ENCODE measurements at regions not wholly inside any gene's neighbourhood (a gene's known extent, or its start where the extent isn't known, plus 50 kb on each side); places are given as distances from the start of the nearest gene placed in this dataset.

DNA sequence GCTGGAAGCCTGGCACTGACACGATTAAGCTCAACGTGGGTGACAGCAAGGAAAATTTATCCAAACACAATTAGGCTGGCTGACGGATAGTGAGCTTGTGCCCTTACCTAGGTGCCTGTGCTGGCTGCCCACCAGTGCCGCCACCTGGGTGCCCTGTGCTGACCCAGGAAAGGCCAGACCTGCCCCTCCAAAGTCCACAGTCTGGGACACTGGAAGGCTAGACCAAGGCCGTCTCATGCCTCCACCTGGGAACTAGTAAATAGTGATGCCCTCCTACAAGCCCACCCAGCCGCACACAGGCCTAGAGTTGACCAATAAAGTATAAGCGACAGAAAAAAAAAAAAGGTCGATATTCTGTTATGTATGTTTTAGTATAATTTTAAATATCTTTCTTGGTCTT lies 142.6 kb upstream of the MCHR2 start:
- DNase-seq (ENCODE audit: low read depth), result no peak

- no peak for DNase-seq (ENCODE audit: low read depth)
Observed at GRCh38 chr6:100135977-100136376, 142.0 kb upstream of the MCHR2 start.

DNA sequence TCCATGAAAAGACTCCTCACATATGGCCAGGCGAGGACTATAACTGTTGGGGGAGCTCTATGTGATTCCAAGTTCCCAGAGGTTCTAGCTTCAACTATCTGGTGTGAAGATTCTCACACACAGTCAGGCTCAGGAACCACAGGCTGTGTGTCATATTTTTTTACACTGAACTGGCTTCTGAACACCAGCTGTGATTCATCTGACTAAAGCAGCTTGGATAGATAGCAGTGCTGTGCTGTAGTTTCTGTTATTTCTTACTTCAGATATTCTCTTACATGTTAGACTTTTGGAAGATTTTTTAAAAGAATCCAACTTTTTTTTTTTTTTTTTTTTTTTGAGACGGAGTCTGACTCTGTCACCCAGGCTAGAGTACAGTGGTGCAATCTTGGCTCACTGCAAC lies 140.7 kb upstream of the MCHR2 start:
- no peak for DNase-seq (ENCODE audit: low read depth)

- DNase-seq (ENCODE audit: low read depth), result no peak
Observed at GRCh38 chr6:100134297-100134696, 140.3 kb upstream of the MCHR2 start.

DNA sequence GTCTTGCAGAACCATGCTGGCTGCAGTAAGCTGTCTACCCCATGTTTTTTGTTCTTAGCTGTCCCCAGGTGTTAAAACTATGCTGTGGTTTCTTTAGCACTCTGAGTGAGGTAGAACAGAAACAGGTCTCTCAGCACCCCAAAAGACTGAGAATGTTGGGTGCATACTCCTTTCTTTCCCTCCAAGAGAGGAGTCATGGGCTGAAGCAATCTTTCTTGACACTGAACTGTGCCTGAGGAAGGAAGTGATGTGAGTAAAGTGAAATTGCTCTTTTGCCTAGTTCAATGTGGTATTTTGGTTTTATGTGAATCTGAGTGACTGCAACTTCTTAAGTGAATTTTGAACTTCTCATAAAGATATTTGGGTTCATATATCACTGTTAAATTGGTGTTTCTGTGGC lies 138.0 kb upstream of the MCHR2 start:
- DNase-seq (ENCODE audit: low read depth), result no peak

DNA sequence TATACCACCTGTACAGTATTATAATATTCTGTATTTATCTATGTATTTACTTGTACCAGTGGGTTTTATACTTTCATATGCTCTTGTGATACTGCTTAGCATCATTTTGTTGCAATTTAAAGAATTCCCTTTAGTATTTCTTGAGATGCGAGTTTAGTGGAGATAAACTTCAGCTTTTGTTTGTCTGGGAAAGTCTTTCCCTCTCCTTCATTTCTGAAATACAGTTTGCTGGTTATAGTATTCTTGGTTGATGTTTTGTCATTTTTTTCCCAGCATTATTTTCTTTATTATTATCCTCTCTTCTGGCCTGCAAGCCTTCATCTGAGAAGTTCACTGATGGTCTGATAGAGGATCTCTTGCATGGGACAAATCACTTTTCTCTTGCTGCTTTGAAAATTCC lies 136.6 kb upstream of the MCHR2 start:
- DNase-seq (ENCODE audit: low read depth), result no peak

- no peak for DNase-seq (ENCODE audit: low read depth)
Observed at GRCh38 chr6:100126790-100127484, 132.9 kb upstream of the MCHR2 start.

DNA sequence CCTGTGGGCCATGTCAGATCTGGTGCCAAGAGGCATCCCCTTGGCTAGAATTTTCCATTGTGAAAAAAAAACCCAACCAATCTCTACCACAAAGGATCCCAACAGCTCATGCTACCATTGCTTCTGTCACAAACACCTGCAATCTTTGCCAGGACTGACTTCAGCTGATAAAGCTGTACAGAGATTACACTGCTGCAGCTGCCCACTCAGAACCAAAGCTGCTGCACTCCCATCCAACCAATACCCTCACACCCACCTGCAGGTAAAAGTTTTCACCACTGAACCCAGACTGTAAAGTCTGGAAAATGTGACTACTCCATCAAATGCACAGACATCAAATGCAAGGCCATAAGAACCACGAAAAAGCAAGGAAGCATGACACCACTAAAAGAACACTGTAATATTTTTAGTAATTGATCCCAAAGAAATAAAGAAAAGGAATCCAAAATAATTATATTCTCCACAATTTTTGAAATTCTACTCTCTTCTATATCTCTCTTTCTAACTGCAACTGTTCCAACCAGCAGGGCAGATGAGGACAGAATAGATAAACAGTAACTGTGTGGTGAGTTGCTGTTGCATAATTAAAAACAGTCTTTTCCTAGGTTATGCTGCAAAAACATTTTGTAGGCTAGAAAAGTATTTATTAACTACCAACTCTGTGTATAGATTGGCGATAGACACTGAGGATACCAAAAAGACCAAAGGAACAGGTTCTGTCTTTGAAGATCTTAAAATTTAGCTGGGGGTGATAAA lies 128.0 kb upstream of the MCHR2 start:
- peak; percentile 42 for DNase-seq (ENCODE audit: low read depth)

GRCh38 chr6:100119261-100119660 lies 125.2 kb upstream of the MCHR2 start:
- DNase-seq (ENCODE audit: low read depth), result no peak

DNA sequence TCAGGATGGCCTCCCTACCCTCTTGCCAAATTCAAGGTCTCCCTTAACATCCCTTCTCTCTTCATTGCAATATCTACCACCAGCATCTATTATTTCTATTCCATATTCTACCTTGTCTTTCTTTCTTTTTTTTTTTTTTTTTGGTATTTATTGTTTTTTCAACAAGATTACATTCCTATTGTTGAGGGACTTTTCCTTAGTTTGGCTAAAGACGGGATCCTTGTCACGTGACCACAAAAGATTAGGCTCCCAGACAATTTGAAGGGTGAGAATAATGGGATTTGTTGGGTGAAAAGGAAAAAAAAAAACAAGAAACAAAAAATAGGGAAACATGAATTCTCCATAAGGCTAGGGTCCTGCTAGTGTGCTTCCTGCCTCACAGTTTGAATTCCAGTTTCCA lies 124.3 kb upstream of the MCHR2 start:
- DNase-seq (ENCODE audit: low read depth), result no peak

GRCh38 chr6:100117680-100118079 lies 123.7 kb upstream of the MCHR2 start:
- DNase-seq (ENCODE audit: low read depth), result no peak

GRCh38 chr6:100116411-100117194 lies 122.6 kb upstream of the MCHR2 start:
- peak; percentile 68 for DNase-seq (ENCODE audit: low read depth)

DNA sequence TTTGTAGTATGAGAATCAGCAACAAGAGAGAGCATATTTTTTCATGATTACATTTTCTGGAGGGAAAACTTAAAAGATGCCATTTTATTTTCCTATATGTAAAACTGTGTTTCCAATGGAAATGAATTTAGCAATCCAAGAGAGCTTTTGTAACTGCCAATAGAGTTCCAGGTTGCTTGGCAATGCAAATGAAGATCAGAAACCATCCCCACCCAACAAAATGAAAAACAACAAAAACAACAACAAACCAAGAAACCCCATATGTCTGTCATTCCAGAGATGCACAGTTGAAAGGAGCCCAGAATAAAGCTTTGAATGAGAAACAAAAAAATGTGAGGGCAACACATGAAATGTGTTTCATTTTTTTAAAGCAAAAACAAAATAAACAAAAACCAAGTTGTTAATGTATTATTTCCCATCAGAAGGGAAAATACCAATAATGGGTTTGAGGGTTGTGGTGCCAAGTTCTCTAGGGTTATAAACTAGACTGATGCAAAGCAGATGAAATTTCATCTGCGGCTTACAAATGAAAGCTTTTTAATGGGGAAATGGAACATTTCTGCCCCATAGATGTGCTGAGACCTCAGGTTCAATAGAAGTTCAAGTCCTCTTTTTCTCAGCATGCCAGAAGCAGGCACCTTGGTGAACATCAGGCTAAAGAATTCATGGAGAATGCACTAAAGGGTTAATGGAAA lies 121.5 kb upstream of the MCHR2 start:
- no peak for DNase-seq (ENCODE audit: low read depth)

GRCh38 chr6:100112855-100113508 lies 119.0 kb upstream of the MCHR2 start:
- DNase-seq (ENCODE audit: low read depth), result no peak

- no peak for DNase-seq (ENCODE audit: low read depth)
Observed at GRCh38 chr6:100105919-100106529, 112.0 kb upstream of the MCHR2 start.

DNA sequence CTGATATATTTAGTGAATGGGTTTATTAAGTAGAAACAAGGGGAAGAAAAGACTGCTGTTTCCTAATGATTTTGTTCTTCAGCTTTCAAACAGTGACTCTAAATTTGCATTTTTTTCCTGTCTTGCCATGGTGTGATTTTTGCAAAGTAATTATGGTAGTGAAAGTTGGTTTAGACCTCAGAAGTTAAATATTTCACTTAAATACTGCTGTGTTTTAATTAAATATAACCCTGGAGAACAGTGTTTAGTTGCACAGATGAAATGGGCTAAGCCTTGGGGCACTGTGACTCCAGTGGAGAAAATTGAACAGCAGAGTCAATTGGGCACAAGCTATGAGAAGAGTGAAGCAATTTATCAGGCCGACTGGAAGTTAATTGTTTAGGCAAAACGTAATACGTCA lies 111.1 kb upstream of the MCHR2 start:
- DNase-seq (ENCODE audit: low read depth), result no peak

GRCh38 chr6:100103931-100104330 lies 109.9 kb upstream of the MCHR2 start:
- DNase-seq (ENCODE audit: low read depth), result no peak

DNA sequence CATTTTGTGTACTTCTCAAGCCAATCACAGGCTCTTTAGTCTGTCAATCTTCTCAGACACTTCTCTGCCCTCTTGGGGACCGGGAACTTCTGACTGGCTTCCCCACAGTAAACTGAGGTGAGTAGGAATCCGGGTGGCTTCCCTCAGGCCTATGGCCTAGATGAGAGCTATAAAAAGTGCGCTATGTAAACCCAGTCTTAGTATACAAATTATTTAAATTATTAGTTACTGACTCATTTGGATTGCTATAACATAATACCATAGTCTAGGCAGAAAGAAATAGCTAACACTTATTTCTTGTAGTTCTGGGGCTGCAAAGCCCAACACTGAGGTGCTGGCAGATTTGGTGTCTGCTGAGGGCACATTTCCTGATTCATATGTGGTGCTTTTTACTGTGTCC lies 109.2 kb upstream of the MCHR2 start:
- DNase-seq (ENCODE audit: low read depth), result no peak

- DNase-seq (ENCODE audit: low read depth), result no peak
Observed at GRCh38 chr6:100101644-100102043, 107.6 kb upstream of the MCHR2 start.

DNA sequence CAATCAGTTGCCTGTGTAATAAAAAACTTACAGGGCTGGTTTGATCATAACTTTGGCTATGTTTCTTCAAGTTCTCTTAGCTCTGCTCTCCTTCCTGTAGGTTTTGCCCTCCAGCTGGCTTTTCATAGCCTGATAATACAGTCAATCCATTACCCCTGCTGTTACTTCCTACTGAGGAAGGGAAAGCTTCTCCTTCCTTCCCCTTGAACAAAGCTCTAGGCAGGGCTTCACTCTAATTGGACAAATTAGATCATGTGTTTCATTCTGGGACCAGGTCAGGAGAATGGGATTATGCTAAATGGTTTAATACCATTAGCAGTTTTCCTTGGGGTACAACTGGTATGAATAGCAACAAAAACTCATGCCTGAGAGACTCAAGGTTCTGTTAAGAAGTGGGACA lies 106.8 kb upstream of the MCHR2 start:
- no peak for DNase-seq (ENCODE audit: low read depth)
